ENCODE measurements at regions not wholly inside any gene's neighbourhood (a gene's known extent, or its start where the extent isn't known, plus 50 kb on each side); places are given as distances from the start of the nearest gene placed in this dataset.

DNA sequence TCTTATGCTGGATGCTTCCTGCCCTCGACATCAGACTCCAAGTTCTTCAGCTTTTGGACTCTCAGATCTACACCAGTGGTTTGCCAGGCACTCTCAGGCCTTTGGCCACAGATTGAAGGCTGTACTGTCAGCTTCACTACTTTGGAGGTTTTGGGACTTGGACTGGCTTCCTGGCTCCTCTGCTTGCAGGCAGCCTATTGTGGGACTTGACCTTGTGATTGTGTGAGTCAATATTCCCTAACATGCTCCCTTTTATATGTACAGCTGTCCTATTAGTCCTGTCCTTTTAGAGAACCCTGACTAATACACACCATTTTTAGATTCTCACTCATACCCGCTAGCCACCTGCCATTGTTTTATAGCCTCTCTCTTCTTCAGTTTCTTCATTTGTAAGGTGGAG lies 382.1 kb upstream of the TSHZ2 start:
- H3K4me1 Mint-ChIP-seq = no peaks in the 10 kb centered on the region
- ATAC-seq (no peak), DNase-seq (ENCODE audit: low spot score) (no peak)
- H3K36me3 Mint-ChIP-seq = no peaks in the 10 kb centered on the region
- H3K4me3 Mint-ChIP-seq = no peak overlapping the region
- POLR2A ChIA-PET = no interaction called here
- H3K9me3 Mint-ChIP-seq = peaks cover 5% of the 10 kb centered on the region
- no peak overlapping the region for H3K27ac Mint-ChIP-seq
- no peak for TF ChIP-seq NFYB (CRISPR knock-in tag; conservative IDR thresholded peaks at IDR 0.05; ENCODE audit: low read depth)
- TF ChIP-seq, protein P1, sequence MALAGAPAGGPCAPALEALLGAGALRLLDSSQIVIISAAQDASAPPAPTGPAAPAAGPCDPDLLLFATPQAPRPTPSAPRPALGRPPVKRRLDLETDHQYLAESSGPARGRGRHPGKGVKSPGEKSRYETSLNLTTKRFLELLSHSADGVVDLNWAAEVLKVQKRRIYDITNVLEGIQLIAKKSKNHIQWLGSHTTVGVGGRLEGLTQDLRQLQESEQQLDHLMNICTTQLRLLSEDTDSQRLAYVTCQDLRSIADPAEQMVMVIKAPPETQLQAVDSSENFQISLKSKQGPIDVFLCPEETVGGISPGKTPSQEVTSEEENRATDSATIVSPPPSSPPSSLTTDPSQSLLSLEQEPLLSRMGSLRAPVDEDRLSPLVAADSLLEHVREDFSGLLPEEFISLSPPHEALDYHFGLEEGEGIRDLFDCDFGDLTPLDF (CRISPR knock-in tag; IDR thresholded peaks at IDR 0.05) = no peak
- no peak for TF ChIP-seq GRHL2 (CRISPR knock-in tag; IDR thresholded peaks at IDR 0.05; ENCODE audit: insufficient replicate concordance, severe bottlenecking)
- no peak for TF ChIP-seq ETV6 (CRISPR knock-in tag; IDR thresholded peaks at IDR 0.05)
- TF ChIP-seq MXD4 (CRISPR knock-in tag; IDR thresholded peaks at IDR 0.05; ENCODE audit: borderline replicate concordance) = no peak
- no peak for TF ChIP-seq ATF6 (CRISPR knock-in tag; IDR thresholded peaks at IDR 0.05)
- TF ChIP-seq, protein P2, sequence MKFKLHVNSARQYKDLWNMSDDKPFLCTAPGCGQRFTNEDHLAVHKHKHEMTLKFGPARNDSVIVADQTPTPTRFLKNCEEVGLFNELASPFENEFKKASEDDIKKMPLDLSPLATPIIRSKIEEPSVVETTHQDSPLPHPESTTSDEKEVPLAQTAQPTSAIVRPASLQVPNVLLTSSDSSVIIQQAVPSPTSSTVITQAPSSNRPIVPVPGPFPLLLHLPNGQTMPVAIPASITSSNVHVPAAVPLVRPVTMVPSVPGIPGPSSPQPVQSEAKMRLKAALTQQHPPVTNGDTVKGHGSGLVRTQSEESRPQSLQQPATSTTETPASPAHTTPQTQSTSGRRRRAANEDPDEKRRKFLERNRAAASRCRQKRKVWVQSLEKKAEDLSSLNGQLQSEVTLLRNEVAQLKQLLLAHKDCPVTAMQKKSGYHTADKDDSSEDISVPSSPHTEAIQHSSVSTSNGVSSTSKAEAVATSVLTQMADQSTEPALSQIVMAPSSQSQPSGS (CRISPR knock-in tag; IDR thresholded peaks at IDR 0.05; ENCODE audit: borderline replicate concordance, low read depth) = no peak
- no peak for TF ChIP-seq CREM (CRISPR knock-in tag; IDR thresholded peaks at IDR 0.05)
- no peak for TF ChIP-seq SP1 (CRISPR knock-in tag; conservative IDR thresholded peaks at IDR 0.05)
- TF ChIP-seq ZNF396 (CRISPR knock-in tag; IDR thresholded peaks at IDR 0.05; ENCODE audit: borderline replicate concordance) = no peak
- TF ChIP-seq ZNF512 (CRISPR knock-in tag; IDR thresholded peaks at IDR 0.05; ENCODE audit: borderline replicate concordance) = no peak
- TF ChIP-seq ZNF423 (CRISPR knock-in tag; IDR thresholded peaks at IDR 0.05) = no peak
- no peak for TF ChIP-seq NR1H2 (CRISPR knock-in tag; IDR thresholded peaks at IDR 0.05)
- TF ChIP-seq FOXP1 (CRISPR knock-in tag; IDR thresholded peaks at IDR 0.05; ENCODE audit: borderline replicate concordance) = no peak
- no peak for TF ChIP-seq EMX1 (CRISPR knock-in tag; IDR thresholded peaks at IDR 0.05)
- no peak for TF ChIP-seq FOXP4 (CRISPR knock-in tag; IDR thresholded peaks at IDR 0.05)
- TF ChIP-seq, protein P3, sequence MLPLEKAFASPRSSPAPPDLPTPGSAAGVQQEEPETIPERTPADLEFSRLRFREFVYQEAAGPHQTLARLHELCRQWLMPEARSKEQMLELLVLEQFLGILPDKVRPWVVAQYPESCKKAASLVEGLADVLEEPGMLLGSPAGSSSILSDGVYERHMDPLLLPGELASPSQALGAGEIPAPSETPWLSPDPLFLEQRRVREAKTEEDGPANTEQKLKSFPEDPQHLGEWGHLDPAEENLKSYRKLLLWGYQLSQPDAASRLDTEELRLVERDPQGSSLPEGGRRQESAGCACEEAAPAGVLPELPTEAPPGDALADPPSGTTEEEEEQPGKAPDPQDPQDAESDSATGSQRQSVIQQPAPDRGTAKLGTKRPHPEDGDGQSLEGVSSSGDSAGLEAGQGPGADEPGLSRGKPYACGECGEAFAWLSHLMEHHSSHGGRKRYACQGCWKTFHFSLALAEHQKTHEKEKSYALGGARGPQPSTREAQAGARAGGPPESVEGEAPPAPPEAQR (CRISPR knock-in tag; IDR thresholded peaks at IDR 0.05) = no peak
- no peaks in the 10 kb centered on the region; the same call in 1 of the 2 replicates for H3K27me3 Mint-ChIP-seq (ENCODE audit: low read depth)
- CTCF ChIA-PET = no interaction called here

Measured in WTC11 (cell line).